ENCODE measurements at regions not wholly inside any gene's neighbourhood (a gene's known extent, or its start where the extent isn't known, plus 50 kb on each side); places are given as distances from the start of the nearest gene placed in this dataset.

DNA sequence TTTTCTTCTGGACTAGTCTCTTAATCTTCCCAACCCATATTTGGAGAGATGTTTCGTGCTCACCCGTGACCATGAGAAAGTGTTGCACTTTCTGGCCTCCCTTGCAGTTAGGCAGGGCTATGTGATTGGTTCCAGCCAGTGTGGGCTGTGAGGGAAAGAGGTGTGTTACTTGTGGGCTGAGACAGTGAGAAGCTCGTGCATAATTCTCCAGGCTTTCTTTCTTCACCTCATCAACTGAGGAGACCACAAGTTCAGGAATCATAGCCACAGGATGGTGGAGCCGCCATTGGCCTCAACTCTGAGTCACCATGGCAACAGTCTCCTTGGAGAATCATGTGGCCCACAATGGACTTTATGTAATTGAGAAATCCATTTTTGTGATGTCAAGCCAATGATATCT, 57.5 kb upstream of the FUCA2 start:
- H2AFZ ChIP-seq (ENCODE audit: control insufficient read depth, low read length): no peak overlapping the region
- H3K27ac ChIP-seq (ENCODE audit: control insufficient read depth, insufficient read depth, low read length): no peak overlapping the region
- H4K20me1 ChIP-seq (ENCODE audit: control insufficient read depth, extremely low read depth, insufficient read depth, low read length): no peaks in the 10 kb centered on the region
- no peaks in the 10 kb centered on the region for H3K27me3 ChIP-seq (ENCODE audit: control insufficient read depth, extremely low read depth, insufficient read depth, low read length)
- no peak overlapping the region for H3K4me3 ChIP-seq (ENCODE audit: control insufficient read depth in 2 of 3, extremely low read depth in 1 of 3, insufficient read depth in 2 of 3, low read depth in 1 of 3, low read length in 3 of 3)
- H3K9ac ChIP-seq (ENCODE audit: control insufficient read depth, extremely low read depth, insufficient read depth, low read length): no peak overlapping the region
- FAIRE-seq (no peak), DNase-seq (ENCODE audit: low read depth, low spot score) (no peak)
- no peak overlapping the region for H3K4me2 ChIP-seq (ENCODE audit: control insufficient read depth, extremely low read depth, insufficient read depth, low read depth, low read length)
- no peaks in the 10 kb centered on the region for H3K9me1 ChIP-seq (ENCODE audit: control insufficient read depth, extremely low read depth, insufficient read depth, low read length)
- no peaks in the 10 kb centered on the region for H3K9me3 ChIP-seq (ENCODE audit: control insufficient read depth, low read depth, low read length)
- H3K4me1 ChIP-seq (ENCODE audit: control insufficient read depth, extremely low read depth, insufficient read depth, low read length): no peaks in the 10 kb centered on the region
- TF ChIP-seq EZH2 (IDR thresholded peaks at IDR 0.05; ENCODE audit: low read length): no peak
- TF ChIP-seq, protein P1, sequence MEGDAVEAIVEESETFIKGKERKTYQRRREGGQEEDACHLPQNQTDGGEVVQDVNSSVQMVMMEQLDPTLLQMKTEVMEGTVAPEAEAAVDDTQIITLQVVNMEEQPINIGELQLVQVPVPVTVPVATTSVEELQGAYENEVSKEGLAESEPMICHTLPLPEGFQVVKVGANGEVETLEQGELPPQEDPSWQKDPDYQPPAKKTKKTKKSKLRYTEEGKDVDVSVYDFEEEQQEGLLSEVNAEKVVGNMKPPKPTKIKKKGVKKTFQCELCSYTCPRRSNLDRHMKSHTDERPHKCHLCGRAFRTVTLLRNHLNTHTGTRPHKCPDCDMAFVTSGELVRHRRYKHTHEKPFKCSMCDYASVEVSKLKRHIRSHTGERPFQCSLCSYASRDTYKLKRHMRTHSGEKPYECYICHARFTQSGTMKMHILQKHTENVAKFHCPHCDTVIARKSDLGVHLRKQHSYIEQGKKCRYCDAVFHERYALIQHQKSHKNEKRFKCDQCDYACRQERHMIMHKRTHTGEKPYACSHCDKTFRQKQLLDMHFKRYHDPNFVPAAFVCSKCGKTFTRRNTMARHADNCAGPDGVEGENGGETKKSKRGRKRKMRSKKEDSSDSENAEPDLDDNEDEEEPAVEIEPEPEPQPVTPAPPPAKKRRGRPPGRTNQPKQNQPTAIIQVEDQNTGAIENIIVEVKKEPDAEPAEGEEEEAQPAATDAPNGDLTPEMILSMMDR (optimal IDR thresholded peaks at IDR 0.05 in 1 of 3, IDR thresholded peaks at IDR 0.05 in 1 of 3, conservative IDR thresholded peaks at IDR 0.05 in 1 of 3; ENCODE audit: extremely low read depth in 1 of 3, insufficient read depth in 2 of 3, low read length in 3 of 3): no peak
- H3K79me2 ChIP-seq (ENCODE audit: control insufficient read depth, insufficient read depth, low read length): no peaks in the 10 kb centered on the region
- dilution Hi-C loops (cut with MboI; ENCODE audit: extremely low pct_ligation_motif_present, low sequenced_read_pairs): no loop called here
- no peaks in the 10 kb centered on the region for H3K36me3 ChIP-seq (ENCODE audit: control insufficient read depth in 2 of 2, extremely low read depth in 1 of 2, insufficient read depth in 2 of 2, low read length in 2 of 2)

DNA sequence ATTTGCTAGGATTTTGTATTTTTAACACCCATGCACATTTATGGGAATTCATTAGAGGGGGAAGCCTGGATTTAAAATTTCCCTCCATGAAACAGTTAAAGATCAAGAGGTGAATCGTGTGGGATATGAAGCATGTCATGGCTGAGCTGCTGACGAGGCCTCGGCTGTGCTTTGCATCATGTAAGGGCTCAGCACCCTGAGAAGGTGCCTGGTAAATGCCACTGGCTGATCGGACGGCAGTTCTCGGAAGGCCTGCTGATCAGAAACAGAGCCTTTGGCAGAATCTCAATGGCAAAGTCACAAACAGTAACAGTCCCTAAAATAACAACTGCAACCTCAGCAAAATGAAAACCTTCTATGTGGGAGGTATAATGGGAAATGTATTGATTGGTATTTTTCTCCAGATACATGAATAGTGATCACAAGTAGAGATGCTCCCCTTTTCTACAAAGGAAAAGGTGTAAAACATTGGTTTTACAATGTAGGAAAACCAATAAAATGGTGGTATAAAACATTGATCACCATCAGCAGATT, 53.0 kb upstream of the FUCA2 start:
- TF ChIP-seq, protein P1 (optimal IDR thresholded peaks at IDR 0.05 in 1 of 3, IDR thresholded peaks at IDR 0.05 in 1 of 3, conservative IDR thresholded peaks at IDR 0.05 in 1 of 3; ENCODE audit: extremely low read depth in 1 of 3, insufficient read depth in 2 of 3, low read length in 3 of 3): no peak
- TF ChIP-seq EZH2 (IDR thresholded peaks at IDR 0.05; ENCODE audit: low read length): no peak

More for the DNA sequence above, 53.0 kb upstream of the FUCA2 start:
- Histone ChIP-seq H3K27me3 (ENCODE audit: control insufficient read depth, extremely low read depth, insufficient read depth, low read length) (no peaks in the 10 kb centered on the region), H3K4me1 (ENCODE audit: control insufficient read depth, extremely low read depth, insufficient read depth, low read length) (no peaks in the 10 kb centered on the region), H3K4me3 (ENCODE audit: control insufficient read depth in 2 of 3, extremely low read depth in 1 of 3, insufficient read depth in 2 of 3, low read depth in 1 of 3, low read length in 3 of 3) (no peak overlapping the region), H3K9ac (ENCODE audit: control insufficient read depth, extremely low read depth, insufficient read depth, low read length) (no peak overlapping the region), H3K9me1 (ENCODE audit: control insufficient read depth, extremely low read depth, insufficient read depth, low read length) (no peaks in the 10 kb centered on the region), H3K4me2 (ENCODE audit: control insufficient read depth, extremely low read depth, insufficient read depth, low read depth, low read length) (no peak overlapping the region), H3K27ac (ENCODE audit: control insufficient read depth, insufficient read depth, low read length) (no peak overlapping the region), H3K79me2 (ENCODE audit: control insufficient read depth, insufficient read depth, low read length) (no peaks in the 10 kb centered on the region), H3K36me3 (ENCODE audit: control insufficient read depth in 2 of 2, extremely low read depth in 1 of 2, insufficient read depth in 2 of 2, low read length in 2 of 2) (no peaks in the 10 kb centered on the region), H2AFZ (ENCODE audit: control insufficient read depth, low read length) (no peak overlapping the region), H4K20me1 (ENCODE audit: control insufficient read depth, extremely low read depth, insufficient read depth, low read length) (no peaks in the 10 kb centered on the region), H3K9me3 (ENCODE audit: control insufficient read depth, low read depth, low read length) (no peaks in the 10 kb centered on the region)
- dilution Hi-C loops (cut with MboI; ENCODE audit: extremely low pct_ligation_motif_present, low sequenced_read_pairs): no loop called here
- FAIRE-seq (no peak), DNase-seq (ENCODE audit: low read depth, low spot score) (no peak)

All from keratinocyte (primary cell).